Effector CD8-positive, alpha-beta T cell (primary cell): ENCODE measurements at regions not wholly inside any gene's neighbourhood (a gene's known extent, or its start where the extent isn't known, plus 50 kb on each side); places are given as distances from the start of the nearest gene placed in this dataset.

Experiments
- DNase-seq: peaks from one replicate; lab custom pipeline; 2025; lab: John Stamatoyannopoulos, UW

- DNase-seq: no peak
Measured at GRCh38 chr2:235168174-235168979, 216.6 kb downstream of the SH3BP4 start.

GRCh38 chr2:235170016-235170415 is 218.2 kb downstream of the SH3BP4 start:
- no peak for DNase-seq

GRCh38 chr2:235170536-235171521 is 219.0 kb downstream of the SH3BP4 start:
- no peak for DNase-seq

- no peak for DNase-seq
Measured at GRCh38 chr2:235171550-235172031, 219.8 kb downstream of the SH3BP4 start.

GRCh38 chr2:235180642-235181041 is 228.8 kb downstream of the SH3BP4 start:
- DNase-seq: no peak

GRCh38 chr2:235183786-235184185 is 232.0 kb downstream of the SH3BP4 start:
- no peak for DNase-seq

GRCh38 chr2:235187806-235188205 is 236.0 kb downstream of the SH3BP4 start:
- no peak for DNase-seq

GRCh38 chr2:235191486-235191885 is 239.7 kb downstream of the SH3BP4 start:
- no peak for DNase-seq

- no peak for DNase-seq
Measured at GRCh38 chr2:235191978-235192377, 240.2 kb downstream of the SH3BP4 start.

- DNase-seq: no peak
Measured at GRCh38 chr2:235194351-235194750, 242.5 kb downstream of the SH3BP4 start.

GRCh38 chr2:235194836-235195235 is 243.0 kb downstream of the SH3BP4 start:
- DNase-seq: no peak

GRCh38 chr2:235195921-235196320 is 244.1 kb downstream of the SH3BP4 start:
- DNase-seq: no peak

GRCh38 chr2:235199128-235199527 is 247.3 kb downstream of the SH3BP4 start:
- DNase-seq: no peak

GRCh38 chr2:235200216-235200615 is 248.4 kb downstream of the SH3BP4 start:
- no peak for DNase-seq

- no peak for DNase-seq
Measured at GRCh38 chr2:235201756-235202155, 249.9 kb downstream of the SH3BP4 start.

GRCh38 chr2:235204948-235205347 is 253.1 kb downstream of the SH3BP4 start:
- DNase-seq: no peak

GRCh38 chr2:235206399-235206798 is 254.6 kb downstream of the SH3BP4 start:
- no peak for DNase-seq

- DNase-seq: no peak
Measured at GRCh38 chr2:235206980-235207579, 255.3 kb downstream of the SH3BP4 start.

GRCh38 chr2:235211056-235211455 is 259.2 kb downstream of the SH3BP4 start:
- DNase-seq: no peak

GRCh38 chr2:235212501-235213158 is 260.8 kb downstream of the SH3BP4 start:
- DNase-seq: no peak

- DNase-seq: no peak
Measured at GRCh38 chr2:235215248-235215647, 263.4 kb downstream of the SH3BP4 start.

GRCh38 chr2:235216901-235217300 is 265.1 kb downstream of the SH3BP4 start:
- no peak for DNase-seq
